ENCODE measurements at regions not wholly inside any gene's neighbourhood (a gene's known extent, or its start where the extent isn't known, plus 50 kb on each side); places are given as distances from the start of the nearest gene placed in this dataset.

DNA sequence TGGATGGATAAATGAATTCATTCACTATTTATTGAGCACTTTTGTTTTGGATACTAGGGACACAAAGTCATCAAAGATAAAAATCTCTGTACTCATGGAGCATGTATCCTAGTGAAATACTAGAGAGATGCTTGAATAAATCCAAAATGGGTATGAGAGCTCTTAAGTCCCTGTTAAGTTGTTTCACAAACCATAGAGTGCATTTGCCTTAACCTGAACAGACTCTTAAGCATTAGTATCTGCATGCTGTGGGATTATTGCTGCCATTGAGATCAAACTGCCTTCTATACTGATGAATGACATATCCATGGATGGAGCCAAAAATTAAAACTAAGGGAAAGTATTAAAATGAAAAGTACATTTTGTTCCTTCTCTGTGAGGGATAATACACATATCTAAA lies 206.5 kb upstream of the KRR1 start (continued):
- TF ChIP-seq, protein P1, sequence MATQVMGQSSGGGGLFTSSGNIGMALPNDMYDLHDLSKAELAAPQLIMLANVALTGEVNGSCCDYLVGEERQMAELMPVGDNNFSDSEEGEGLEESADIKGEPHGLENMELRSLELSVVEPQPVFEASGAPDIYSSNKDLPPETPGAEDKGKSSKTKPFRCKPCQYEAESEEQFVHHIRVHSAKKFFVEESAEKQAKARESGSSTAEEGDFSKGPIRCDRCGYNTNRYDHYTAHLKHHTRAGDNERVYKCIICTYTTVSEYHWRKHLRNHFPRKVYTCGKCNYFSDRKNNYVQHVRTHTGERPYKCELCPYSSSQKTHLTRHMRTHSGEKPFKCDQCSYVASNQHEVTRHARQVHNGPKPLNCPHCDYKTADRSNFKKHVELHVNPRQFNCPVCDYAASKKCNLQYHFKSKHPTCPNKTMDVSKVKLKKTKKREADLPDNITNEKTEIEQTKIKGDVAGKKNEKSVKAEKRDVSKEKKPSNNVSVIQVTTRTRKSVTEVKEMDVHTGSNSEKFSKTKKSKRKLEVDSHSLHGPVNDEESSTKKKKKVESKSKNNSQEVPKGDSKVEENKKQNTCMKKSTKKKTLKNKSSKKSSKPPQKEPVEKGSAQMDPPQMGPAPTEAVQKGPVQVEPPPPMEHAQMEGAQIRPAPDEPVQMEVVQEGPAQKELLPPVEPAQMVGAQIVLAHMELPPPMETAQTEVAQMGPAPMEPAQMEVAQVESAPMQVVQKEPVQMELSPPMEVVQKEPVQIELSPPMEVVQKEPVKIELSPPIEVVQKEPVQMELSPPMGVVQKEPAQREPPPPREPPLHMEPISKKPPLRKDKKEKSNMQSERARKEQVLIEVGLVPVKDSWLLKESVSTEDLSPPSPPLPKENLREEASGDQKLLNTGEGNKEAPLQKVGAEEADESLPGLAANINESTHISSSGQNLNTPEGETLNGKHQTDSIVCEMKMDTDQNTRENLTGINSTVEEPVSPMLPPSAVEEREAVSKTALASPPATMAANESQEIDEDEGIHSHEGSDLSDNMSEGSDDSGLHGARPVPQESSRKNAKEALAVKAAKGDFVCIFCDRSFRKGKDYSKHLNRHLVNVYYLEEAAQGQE (IDR thresholded peaks at IDR 0.05): no peak
- no peak for TF ChIP-seq SP1 (IDR thresholded peaks at IDR 0.05)
- TF ChIP-seq, protein P2, sequence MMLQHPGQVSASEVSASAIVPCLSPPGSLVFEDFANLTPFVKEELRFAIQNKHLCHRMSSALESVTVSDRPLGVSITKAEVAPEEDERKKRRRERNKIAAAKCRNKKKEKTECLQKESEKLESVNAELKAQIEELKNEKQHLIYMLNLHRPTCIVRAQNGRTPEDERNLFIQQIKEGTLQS (IDR thresholded peaks at IDR 0.05): no peak
- TF ChIP-seq JUND (IDR thresholded peaks at IDR 0.05): no peak
- no peak for TF ChIP-seq EGR1 (IDR thresholded peaks at IDR 0.05; ENCODE audit: low read depth in 2 of 2)
- TF ChIP-seq HNF4G (IDR thresholded peaks at IDR 0.05): no peak
- TF ChIP-seq TAF1 (conservative IDR thresholded peaks at IDR 0.05): no peak
- no peak for TF ChIP-seq NR2F2 (IDR thresholded peaks at IDR 0.05)

DNA sequence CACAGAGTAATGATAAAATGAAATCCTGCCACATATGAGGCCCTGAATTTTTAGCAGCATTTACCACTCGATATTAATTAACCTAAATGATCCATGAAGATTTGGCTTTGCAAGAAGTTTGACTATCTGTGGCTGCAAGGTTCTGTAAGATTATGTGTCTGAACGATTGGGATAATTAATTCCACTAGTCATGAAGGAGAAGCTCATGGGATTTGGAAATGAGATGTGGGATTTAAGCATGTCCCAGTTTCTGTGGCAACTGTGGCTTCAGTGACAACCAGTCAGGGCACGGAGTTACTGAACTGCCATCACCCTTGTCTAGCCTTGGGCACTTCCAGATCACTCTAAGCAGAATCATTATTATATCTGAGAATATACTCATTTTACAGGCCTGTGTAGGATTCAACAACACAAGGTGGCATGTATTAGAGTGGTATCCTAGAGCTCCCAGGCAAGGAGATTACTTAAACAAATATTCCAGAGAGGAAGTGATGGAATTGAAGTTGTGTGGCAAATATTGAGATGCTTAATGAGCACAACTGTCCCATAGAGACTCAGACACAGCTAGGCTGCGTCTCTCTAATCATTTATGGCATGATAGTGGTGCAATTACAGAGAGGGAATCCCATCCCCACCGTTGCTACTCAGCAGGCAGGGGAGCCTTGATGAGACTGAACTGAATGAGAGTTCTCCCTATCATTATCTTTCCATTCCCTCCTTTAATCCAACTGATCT lies 205.0 kb upstream of the KRR1 start:
- no peak overlapping the region for H3K4me3 ChIP-seq (ENCODE audit: low read depth in 1 of 3, low read length in 3 of 3)
- no peaks in the 10 kb centered on the region for H3K27me3 ChIP-seq (ENCODE audit: control insufficient read depth in 4 of 4, insufficient read depth in 4 of 4, low read length in 3 of 4)
- no peaks in the 10 kb centered on the region for H3K4me1 ChIP-seq (ENCODE audit: control insufficient read depth in 4 of 4, insufficient read depth in 4 of 4, low read length in 3 of 4)
- no peak overlapping the region for H3K9ac ChIP-seq (ENCODE audit: low read depth in 1 of 2, low read length in 2 of 2)
- H3K36me3 ChIP-seq (ENCODE audit: control insufficient read depth in 4 of 4, insufficient read depth in 3 of 4, low read depth in 1 of 4, low read length in 3 of 4): no peaks in the 10 kb centered on the region
- TF ChIP-seq HNF4G (IDR thresholded peaks at IDR 0.05) (no peak), GABPA (IDR thresholded peaks at IDR 0.05 in 1 of 2, conservative IDR thresholded peaks at IDR 0.05 in 1 of 2) (no peak), YY1 (IDR thresholded peaks at IDR 0.05) (no peak), SP1 (IDR thresholded peaks at IDR 0.05) (no peak), FOXA1 (IDR thresholded peaks at IDR 0.05) (no peak), JUND (IDR thresholded peaks at IDR 0.05) (no peak), TAF1 (conservative IDR thresholded peaks at IDR 0.05) (no peak), NR2F2 (IDR thresholded peaks at IDR 0.05) (no peak), RXRA (IDR thresholded peaks at IDR 0.05) (no peak), HNF4A (conservative IDR thresholded peaks at IDR 0.05) (no peak), RAD21 (IDR thresholded peaks at IDR 0.05) (no peak), FOXA2 (IDR thresholded peaks at IDR 0.05) (no peak), EGR1 (IDR thresholded peaks at IDR 0.05; ENCODE audit: low read depth in 2 of 2) (no peak)
- TF ChIP-seq, protein P3, sequence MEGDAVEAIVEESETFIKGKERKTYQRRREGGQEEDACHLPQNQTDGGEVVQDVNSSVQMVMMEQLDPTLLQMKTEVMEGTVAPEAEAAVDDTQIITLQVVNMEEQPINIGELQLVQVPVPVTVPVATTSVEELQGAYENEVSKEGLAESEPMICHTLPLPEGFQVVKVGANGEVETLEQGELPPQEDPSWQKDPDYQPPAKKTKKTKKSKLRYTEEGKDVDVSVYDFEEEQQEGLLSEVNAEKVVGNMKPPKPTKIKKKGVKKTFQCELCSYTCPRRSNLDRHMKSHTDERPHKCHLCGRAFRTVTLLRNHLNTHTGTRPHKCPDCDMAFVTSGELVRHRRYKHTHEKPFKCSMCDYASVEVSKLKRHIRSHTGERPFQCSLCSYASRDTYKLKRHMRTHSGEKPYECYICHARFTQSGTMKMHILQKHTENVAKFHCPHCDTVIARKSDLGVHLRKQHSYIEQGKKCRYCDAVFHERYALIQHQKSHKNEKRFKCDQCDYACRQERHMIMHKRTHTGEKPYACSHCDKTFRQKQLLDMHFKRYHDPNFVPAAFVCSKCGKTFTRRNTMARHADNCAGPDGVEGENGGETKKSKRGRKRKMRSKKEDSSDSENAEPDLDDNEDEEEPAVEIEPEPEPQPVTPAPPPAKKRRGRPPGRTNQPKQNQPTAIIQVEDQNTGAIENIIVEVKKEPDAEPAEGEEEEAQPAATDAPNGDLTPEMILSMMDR (IDR thresholded peaks at IDR 0.05; ENCODE audit: low read depth, low read length, missing input control): no peak
- TF ChIP-seq, protein P4, sequence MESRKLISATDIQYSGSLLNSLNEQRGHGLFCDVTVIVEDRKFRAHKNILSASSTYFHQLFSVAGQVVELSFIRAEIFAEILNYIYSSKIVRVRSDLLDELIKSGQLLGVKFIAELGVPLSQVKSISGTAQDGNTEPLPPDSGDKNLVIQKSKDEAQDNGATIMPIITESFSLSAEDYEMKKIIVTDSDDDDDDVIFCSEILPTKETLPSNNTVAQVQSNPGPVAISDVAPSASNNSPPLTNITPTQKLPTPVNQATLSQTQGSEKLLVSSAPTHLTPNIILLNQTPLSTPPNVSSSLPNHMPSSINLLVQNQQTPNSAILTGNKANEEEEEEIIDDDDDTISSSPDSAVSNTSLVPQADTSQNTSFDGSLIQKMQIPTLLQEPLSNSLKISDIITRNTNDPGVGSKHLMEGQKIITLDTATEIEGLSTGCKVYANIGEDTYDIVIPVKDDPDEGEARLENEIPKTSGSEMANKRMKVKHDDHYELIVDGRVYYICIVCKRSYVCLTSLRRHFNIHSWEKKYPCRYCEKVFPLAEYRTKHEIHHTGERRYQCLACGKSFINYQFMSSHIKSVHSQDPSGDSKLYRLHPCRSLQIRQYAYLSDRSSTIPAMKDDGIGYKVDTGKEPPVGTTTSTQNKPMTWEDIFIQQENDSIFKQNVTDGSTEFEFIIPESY (IDR thresholded peaks at IDR 0.05): no peak
- TF ChIP-seq, protein P2 (IDR thresholded peaks at IDR 0.05): no peak
- TF ChIP-seq, protein P1 (IDR thresholded peaks at IDR 0.05): no peak
- TF ChIP-seq, protein P5, sequence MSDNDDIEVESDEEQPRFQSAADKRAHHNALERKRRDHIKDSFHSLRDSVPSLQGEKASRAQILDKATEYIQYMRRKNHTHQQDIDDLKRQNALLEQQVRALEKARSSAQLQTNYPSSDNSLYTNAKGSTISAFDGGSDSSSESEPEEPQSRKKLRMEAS (IDR thresholded peaks at IDR 0.05): no peak
- WGBS: 85% methylated on average over 5 of the region's 5 CpGs
- no peaks in the 10 kb centered on the region for H3K9me3 ChIP-seq (ENCODE audit: control insufficient read depth in 4 of 4, low read length in 3 of 4)
- no peak overlapping the region for H3K27ac ChIP-seq (ENCODE audit: low read depth in 1 of 2, low read length in 2 of 2)
- DNase-seq (ENCODE audit: low spot score): no peak

Data from liver (tissue), 8 donors.